ENCODE measurements at regions not wholly inside any gene's neighbourhood (a gene's known extent, or its start where the extent isn't known, plus 50 kb on each side); places are given as distances from the start of the nearest gene placed in this dataset.
A peak's percentile ranks its signal among the peaks of the same experiment; 100 is the strongest.

DNA sequence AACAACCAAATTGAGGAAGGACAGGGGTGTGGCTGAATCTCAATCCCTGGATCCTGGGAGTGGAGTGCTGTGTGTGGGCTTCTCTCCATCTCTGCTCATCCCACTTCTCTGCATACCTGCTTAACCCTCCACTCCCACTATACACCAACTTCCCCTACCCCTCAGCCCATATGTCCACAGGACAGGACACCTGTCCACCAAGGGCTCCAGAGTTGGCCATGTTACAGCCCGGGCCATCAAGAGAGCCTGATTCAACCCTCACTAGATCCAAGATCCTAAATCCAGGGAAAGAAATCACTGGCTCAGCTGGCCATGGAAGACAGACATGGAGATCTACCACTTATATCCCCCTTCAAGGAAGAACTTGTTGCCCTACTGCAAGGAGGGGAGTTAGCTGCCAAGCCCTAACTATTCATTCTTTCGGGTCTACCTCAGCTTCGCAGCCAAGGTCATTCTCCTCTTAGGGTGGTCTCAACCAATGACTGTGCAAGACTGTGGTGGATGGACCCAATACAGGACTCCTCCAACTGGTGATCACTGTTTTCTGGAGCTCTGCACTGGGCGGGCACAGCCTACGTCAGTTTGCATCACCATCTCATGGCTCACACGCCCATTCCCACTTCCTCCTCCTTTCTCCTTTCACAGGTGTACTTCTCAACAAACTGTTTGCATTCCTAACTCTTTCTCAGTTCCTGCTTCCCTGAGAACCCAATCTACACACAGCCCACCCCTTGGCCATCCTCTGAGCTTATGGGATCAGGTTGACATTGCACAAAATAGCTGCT lies 53.7 kb upstream of the ZBTB43 start:
- Histone ChIP-seq H3K4me3 (no peak overlapping the region), H3K27ac (no peak overlapping the region)

- Histone ChIP-seq H3K27ac (peak overlapping the region in 2 of 21 experiments; percentile 25 to 34), H3K4me3 (no peak overlapping the region)
Observed at GRCh38 chr9:126752376-126752775, 52.5 kb upstream of the ZBTB43 start.

- no peak overlapping the region for H3K4me3 ChIP-seq
- peak overlapping the region in 3 of 21 experiments; percentile 25 to 35 (median 34) for H3K27ac ChIP-seq
Observed at GRCh38 chr9:126752881-126753670, 51.8 kb upstream of the ZBTB43 start.

DNA sequence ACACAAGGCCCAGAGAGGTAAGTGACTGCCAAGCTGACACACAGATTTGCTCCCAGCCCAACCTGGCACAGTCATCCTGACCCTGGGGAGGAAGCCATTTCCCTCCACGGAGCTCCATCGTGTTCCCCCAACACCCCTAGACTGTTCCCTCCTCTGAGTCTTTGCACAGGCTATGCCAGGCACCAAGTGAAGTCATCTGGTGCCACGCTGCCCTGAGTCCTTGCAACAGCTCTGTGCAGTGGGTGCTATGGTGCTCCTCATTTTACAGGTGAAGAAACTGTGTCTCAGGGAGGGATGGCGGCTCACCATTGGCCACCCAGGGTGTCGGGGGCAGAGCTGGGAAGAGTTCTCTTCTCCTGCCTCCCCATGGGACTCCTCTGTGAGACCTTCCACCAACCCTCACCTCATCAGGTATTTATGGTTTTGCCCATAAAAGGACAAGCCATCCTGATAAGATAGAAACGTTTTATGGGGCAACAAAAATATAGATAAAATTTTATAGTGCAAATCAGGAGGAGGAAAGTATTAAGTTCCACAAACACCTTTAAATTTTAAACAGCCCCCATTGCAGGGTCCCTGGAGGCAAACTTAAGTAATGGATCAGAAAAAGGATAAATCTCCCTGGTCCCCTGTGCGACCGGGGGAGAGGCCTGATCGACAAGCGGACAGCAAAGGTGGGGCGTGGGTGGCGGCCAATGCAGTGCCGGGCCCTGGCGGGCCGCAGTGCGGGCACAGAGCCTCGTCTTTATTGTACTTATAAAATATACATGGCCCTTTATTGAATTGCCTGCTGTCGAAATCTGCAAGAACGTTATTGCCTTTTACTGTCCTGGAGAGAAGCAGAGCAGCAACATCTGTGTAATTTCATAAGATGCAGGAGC lies 50.2 kb upstream of the ZBTB43 start:
- Histone ChIP-seq H3K27ac (no peak overlapping the region), H3K4me3 (no peak overlapping the region)
